ENCODE measurements at regions not wholly inside any gene's neighbourhood (a gene's known extent, or its start where the extent isn't known, plus 50 kb on each side); places are given as distances from the start of the nearest gene placed in this dataset.
"Not testable (repeated sequence)": the region's sequence is repeated elsewhere in the genome, so short reads cannot be mapped to it uniquely, and the experiment has no call there.

DNA sequence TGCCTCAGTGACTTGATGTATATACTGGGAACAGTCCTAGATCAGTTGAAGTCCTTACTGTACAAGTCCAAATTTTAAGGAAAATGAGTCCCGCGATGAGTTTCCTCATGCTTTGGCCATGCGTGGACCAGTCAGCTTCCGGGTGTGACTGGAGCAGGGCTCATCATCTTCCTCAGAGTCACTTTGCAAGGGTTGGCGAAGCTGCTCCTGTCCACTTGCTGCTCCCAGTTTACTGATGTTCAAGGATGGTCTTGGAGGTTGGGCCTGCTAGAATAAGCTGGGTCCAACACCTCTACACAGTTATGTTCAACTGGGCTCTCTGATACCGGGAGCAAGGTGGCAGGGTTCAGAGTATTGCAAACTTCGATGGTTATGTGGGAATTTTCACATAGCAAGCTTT, 66.2 kb upstream of the PRMT8 start:
- DNase-seq = not testable (repeated sequence)

GRCh38 chr12:3427956-3428355, 63.0 kb upstream of the PRMT8 start:
- no peak for DNase-seq

GRCh38 chr12:3428631-3429030, 62.4 kb upstream of the PRMT8 start:
- no peak for DNase-seq

GRCh38 chr12:3429523-3429922, 61.5 kb upstream of the PRMT8 start:
- not testable (repeated sequence) for DNase-seq

DNA sequence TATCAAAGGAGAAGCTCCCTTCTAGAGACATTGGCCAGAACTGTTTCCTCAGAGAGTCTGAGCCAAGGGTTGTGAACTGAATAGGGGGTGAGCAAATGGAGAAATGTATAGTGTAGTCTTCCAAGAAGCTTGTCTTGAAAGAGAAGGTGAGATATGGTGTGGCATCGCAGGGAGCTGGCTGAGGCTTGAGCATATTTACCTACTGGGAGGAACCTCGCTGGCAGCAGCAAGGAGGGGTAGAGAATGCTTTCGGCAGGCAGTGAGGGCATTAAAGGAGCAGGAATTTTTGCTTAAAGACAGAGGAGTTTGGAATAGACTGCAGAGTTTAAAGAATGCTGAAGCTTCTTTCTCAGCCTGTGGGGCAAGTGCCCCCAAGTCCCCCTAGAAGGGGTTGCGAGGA, 59.3 kb upstream of the PRMT8 start:
- no peak for DNase-seq

GRCh38 chr12:3432176-3432742, 58.7 kb upstream of the PRMT8 start:
- no peak for DNase-seq

- no peak for DNase-seq
These were observed 58.1 kb upstream of the PRMT8 start for GRCh38 chr12:3432868-3433267.

DNA sequence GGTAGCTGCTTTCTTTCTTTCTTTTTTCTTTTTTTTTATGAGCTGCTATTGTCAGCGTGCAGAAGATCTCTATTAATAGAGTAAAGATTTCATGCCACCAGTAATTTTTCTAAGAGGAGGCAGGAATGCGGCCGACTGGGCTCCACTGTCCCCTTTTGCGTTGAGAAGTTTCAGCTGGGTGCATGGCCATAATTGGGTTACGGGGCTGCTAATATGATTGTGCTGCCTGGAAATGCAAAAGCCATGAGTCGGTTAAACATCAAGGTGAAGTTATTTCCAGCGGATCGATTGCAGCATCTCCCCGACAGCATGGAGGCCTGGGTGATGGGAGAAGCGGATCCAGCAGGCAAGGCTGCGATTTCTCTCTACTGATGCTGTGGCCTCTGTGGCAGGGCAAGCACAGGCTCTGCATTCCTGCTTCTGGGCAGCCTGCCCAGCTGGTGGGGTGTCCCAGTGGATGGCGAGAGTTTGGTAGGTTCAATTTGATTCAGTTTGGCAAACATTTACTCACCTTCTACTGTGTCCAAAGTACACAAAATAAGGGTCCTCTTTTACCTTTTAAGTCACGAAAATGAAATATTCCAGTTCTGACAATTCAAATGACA, 54.4 kb upstream of the PRMT8 start:
- DNase-seq = no peak

DNA sequence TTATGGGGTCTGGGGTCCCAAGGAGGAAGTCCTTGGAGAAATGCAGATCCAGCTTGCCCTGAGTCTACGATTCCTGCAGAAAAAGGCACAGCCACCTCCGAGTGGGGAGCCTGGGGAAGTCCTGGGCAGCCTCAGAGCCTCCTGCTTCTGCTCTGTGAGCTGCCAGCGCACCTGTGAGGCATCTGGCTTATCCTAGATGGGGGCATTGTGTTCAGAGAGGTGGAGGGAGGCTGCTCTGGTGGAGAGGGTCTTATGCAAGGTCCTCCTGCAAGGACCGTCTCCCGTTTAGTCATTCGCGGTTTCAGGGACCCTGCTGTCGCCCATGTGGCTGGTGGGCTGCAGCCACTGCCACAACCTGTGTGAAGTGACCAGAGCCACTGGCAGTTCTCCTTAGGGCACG, 53.0 kb upstream of the PRMT8 start:
- DNase-seq = no peak

- no peak for DNase-seq
These were observed 52.6 kb upstream of the PRMT8 start for GRCh38 chr12:3438401-3438800.

All from CD4-positive, alpha-beta T cell treated with Interleukin-4 for 1 hour (primary cell).